ENCODE measurements at regions not wholly inside any gene's neighbourhood (a gene's known extent, or its start where the extent isn't known, plus 50 kb on each side); places are given as distances from the start of the nearest gene placed in this dataset.

DNA sequence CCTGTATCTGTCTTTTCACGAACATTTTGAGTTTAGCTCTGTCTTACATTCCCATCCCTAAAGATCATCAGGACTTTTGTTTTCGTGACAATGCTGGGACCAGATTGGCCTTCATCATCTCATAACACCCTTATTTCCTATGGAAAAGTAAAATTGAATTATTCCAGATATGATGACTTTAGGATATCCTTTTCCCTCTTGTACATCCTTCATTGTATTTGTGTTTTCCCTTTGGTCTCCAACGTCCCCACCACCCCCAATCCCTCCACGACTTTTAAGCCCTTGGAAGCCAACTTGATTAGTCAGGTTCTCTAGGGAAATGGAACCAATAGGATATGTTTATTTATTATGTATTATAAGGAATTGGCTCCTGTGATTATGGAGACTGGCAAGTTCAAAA lies 167.6 kb downstream of the ARL4A start:
- Histone ChIP-seq H3K4me1 (ENCODE audit: insufficient read depth) (no peaks in the 10 kb centered on the region), H3K9me2 (ENCODE audit: insufficient read depth) (no peaks in the 10 kb centered on the region), H3K79me2 (ENCODE audit: insufficient read depth) (no peaks in the 10 kb centered on the region), H3K9ac (no peak overlapping the region), H3K27ac (no peak overlapping the region), H4K20me1 (ENCODE audit: insufficient read depth) (no peaks in the 10 kb centered on the region), H3K4me3 (no peak overlapping the region), H3K9me3 (ENCODE audit: low read depth) (no peaks in the 10 kb centered on the region), H3K4me2 (ENCODE audit: unreplicated experiment) (no peak overlapping the region), H3K27me3 (replicated peaks; ENCODE audit: insufficient read depth) (no peaks in the 10 kb centered on the region), H3K36me3 (ENCODE audit: low read depth) (no peaks in the 10 kb centered on the region), H2AFZ (no peak overlapping the region), H3F3A (ENCODE audit: insufficient read depth) (no peaks in the 10 kb centered on the region)
- in situ Hi-C loops (cut with MboI): no loop called here
- TF ChIP-seq EZH2 (IDR thresholded peaks at IDR 0.05; ENCODE audit: insufficient read depth, poor library complexity, severe bottlenecking): no peak
- TF ChIP-seq EZH2phosphoT487 (IDR thresholded peaks at IDR 0.05; ENCODE audit: insufficient read depth, low read depth): no peak
- DNase-seq: no peak
- 51 to 52% methylated on average over 4 of the region's 4 CpGs for WGBS, 2 experiments (ENCODE audit: low coverage in 1 of 2, low lambda C conversion rate in 2 of 2, missing lambda C conversion rate in 2 of 2)

DNA sequence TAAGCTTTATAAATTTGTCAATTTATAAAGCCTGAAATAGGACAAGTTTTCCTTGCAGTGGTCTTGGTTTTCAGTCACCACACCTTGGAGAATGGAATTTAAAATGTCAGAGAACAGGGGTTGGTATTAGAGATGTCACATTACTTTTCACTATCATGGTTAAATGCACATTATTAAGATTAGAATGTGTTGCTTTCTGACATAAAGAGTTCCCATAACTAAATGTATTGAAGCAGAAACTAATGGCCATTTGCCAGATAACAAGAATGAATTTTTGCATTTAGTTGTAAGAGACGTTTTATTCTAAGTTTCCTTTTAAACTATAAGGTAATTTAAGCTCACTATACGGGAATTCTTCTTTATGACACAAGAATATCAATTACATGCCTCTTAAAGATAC lies 172.3 kb downstream of the ARL4A start:
- Histone ChIP-seq H3F3A (ENCODE audit: insufficient read depth) (no peaks in the 10 kb centered on the region), H3K9me3 (ENCODE audit: low read depth) (no peaks in the 10 kb centered on the region), H4K20me1 (ENCODE audit: insufficient read depth) (no peaks in the 10 kb centered on the region), H3K4me3 (no peak overlapping the region), H3K9me2 (ENCODE audit: insufficient read depth) (no peaks in the 10 kb centered on the region), H3K79me2 (ENCODE audit: insufficient read depth) (no peaks in the 10 kb centered on the region), H3K27me3 (replicated peaks; ENCODE audit: insufficient read depth) (no peaks in the 10 kb centered on the region), H3K9ac (no peak overlapping the region), H3K4me1 (ENCODE audit: insufficient read depth) (no peaks in the 10 kb centered on the region), H3K36me3 (ENCODE audit: low read depth) (no peaks in the 10 kb centered on the region), H3K4me2 (ENCODE audit: unreplicated experiment) (no peak overlapping the region), H2AFZ (no peak overlapping the region), H3K27ac (no peak overlapping the region)
- WGBS, 2 experiments (ENCODE audit: low coverage in 1 of 2, low lambda C conversion rate in 2 of 2, missing lambda C conversion rate in 2 of 2): 40 to 49% methylated on average over 2 of the region's 2 CpGs
- in situ Hi-C loops (cut with MboI): no loop called here
- no peak for DNase-seq
- TF ChIP-seq EZH2 (IDR thresholded peaks at IDR 0.05; ENCODE audit: insufficient read depth, poor library complexity, severe bottlenecking): no peak
- TF ChIP-seq EZH2phosphoT487 (IDR thresholded peaks at IDR 0.05; ENCODE audit: insufficient read depth, low read depth): no peak

DNA sequence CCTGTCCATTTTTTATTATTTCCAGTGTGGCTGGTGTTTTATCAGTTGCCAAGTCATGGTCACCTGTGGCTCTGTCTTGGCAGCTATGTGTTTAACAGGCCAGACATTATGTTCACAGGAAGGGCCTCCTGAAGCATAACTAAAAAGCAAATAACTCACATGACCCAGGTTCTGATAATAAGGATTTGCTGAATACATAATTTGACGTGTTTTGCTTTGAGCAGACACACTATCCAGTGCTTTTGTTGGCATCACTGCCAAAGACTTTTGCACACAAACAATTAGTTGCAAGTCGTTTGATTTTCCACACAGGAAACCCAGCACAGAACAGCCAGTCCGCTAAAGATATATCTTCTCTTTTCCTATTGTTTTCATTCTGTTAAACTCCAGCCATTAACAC lies 173.6 kb downstream of the ARL4A start:
- Histone ChIP-seq H3K4me1 (ENCODE audit: insufficient read depth) (no peaks in the 10 kb centered on the region), H3K4me2 (ENCODE audit: unreplicated experiment) (no peak overlapping the region), H3F3A (ENCODE audit: insufficient read depth) (no peaks in the 10 kb centered on the region), H3K9ac (no peak overlapping the region), H3K79me2 (ENCODE audit: insufficient read depth) (no peaks in the 10 kb centered on the region), H3K9me3 (ENCODE audit: low read depth) (no peaks in the 10 kb centered on the region), H2AFZ (no peak overlapping the region), H3K36me3 (ENCODE audit: low read depth) (no peaks in the 10 kb centered on the region), H3K27me3 (replicated peaks; ENCODE audit: insufficient read depth) (no peaks in the 10 kb centered on the region), H4K20me1 (ENCODE audit: insufficient read depth) (no peaks in the 10 kb centered on the region), H3K4me3 (no peak overlapping the region), H3K27ac (no peak overlapping the region), H3K9me2 (ENCODE audit: insufficient read depth) (no peaks in the 10 kb centered on the region)
- TF ChIP-seq EZH2phosphoT487 (IDR thresholded peaks at IDR 0.05; ENCODE audit: insufficient read depth, low read depth) (no peak), EZH2 (IDR thresholded peaks at IDR 0.05; ENCODE audit: insufficient read depth, poor library complexity, severe bottlenecking) (no peak)
- WGBS, 2 experiments (ENCODE audit: low coverage in 1 of 2, low lambda C conversion rate in 2 of 2, missing lambda C conversion rate in 2 of 2): 15 to 25% methylated on average over 3 of the region's 3 CpGs
- no peak for DNase-seq
- in situ Hi-C loops (cut with MboI): no loop called here

DNA sequence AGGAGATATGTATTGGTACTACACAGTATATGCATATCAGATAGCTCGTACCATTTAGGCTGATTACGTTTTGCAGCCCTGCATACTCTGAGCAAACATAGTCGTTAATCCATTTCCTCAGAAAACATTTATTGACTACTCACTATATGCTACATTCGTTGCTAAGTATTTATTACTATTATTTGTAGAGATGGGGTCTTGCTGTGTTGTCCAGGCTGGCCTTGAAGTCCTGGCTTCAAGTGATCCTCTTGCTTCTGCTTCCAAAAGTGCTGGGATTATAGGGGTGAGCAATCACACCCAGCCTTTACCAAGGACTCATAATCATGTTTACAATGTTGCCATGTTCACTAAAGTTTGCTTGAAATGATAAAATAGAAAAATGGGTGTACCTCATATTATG lies 174.7 kb downstream of the ARL4A start:
- in situ Hi-C loops (cut with MboI): no loop called here
- no peaks in the 10 kb centered on the region for H3K4me1 ChIP-seq (ENCODE audit: insufficient read depth)
- H3K27me3 ChIP-seq (replicated peaks; ENCODE audit: insufficient read depth): no peaks in the 10 kb centered on the region
- no peaks in the 10 kb centered on the region for H3K9me2 ChIP-seq (ENCODE audit: insufficient read depth)
- no peak overlapping the region for H3K9ac ChIP-seq
- no peaks in the 10 kb centered on the region for H3K79me2 ChIP-seq (ENCODE audit: insufficient read depth)
- WGBS, 2 experiments (ENCODE audit: low coverage in 1 of 2, low lambda C conversion rate in 2 of 2, missing lambda C conversion rate in 2 of 2): 61 to 64% methylated on average over 4 of the region's 4 CpGs
- H3K9me3 ChIP-seq (ENCODE audit: low read depth): no peaks in the 10 kb centered on the region
- DNase-seq: no peak
- no peak overlapping the region for H3K4me3 ChIP-seq
- H3K36me3 ChIP-seq (ENCODE audit: low read depth): no peaks in the 10 kb centered on the region
- H3K27ac ChIP-seq: no peak overlapping the region
- TF ChIP-seq EZH2phosphoT487 (IDR thresholded peaks at IDR 0.05; ENCODE audit: insufficient read depth, low read depth): no peak
- no peaks in the 10 kb centered on the region for H3F3A ChIP-seq (ENCODE audit: insufficient read depth)
- H3K4me2 ChIP-seq (ENCODE audit: unreplicated experiment): no peak overlapping the region
- no peaks in the 10 kb centered on the region for H4K20me1 ChIP-seq (ENCODE audit: insufficient read depth)
- no peak overlapping the region for H2AFZ ChIP-seq

DNA sequence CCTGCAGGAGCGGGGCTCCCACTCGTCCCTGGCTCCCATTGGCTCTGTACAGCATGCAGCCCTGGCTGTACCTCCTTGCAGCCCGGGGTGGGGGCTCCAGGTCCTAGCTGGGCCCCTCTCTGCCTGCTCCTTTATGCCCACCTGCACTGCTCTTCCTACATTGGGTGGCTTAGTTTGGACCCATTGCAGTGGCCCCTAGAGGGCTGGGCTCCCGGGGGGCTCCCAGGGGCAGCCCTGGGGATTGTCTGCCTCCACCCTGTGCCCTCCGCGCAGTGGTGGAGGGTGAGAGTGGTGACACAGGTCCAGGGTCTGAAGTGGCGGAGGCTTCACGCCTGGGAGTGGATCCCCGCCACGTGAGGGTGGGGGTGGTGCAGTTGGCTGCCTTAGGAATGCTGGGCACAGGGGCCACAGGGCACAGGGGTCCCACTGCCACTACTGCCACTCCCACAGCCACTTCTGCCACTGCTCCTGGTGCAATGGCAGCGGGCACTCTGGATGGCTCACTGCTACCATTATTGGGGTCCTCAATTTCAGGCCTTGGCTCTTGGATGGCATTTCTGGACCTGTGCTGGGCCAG lies 177.1 kb downstream of the ARL4A start:
- H3K9me3 ChIP-seq (ENCODE audit: low read depth): no peaks in the 10 kb centered on the region
- no peaks in the 10 kb centered on the region for H3F3A ChIP-seq (ENCODE audit: insufficient read depth)
- no peaks in the 10 kb centered on the region for H3K79me2 ChIP-seq (ENCODE audit: insufficient read depth)
- no peak overlapping the region for H3K4me3 ChIP-seq
- no peaks in the 10 kb centered on the region for H3K27me3 ChIP-seq (replicated peaks; ENCODE audit: insufficient read depth)
- no peaks in the 10 kb centered on the region for H3K4me1 ChIP-seq (ENCODE audit: insufficient read depth)
- no peak overlapping the region for H3K4me2 ChIP-seq (ENCODE audit: unreplicated experiment)
- no peak overlapping the region for H2AFZ ChIP-seq
- no peaks in the 10 kb centered on the region for H3K36me3 ChIP-seq (ENCODE audit: low read depth)
- no peak for DNase-seq
- H4K20me1 ChIP-seq (ENCODE audit: insufficient read depth): no peaks in the 10 kb centered on the region
- 55 to 63% methylated on average over 7 to 11 of the region's 11 CpGs for WGBS, 2 experiments (ENCODE audit: low coverage in 1 of 2, low lambda C conversion rate in 2 of 2, missing lambda C conversion rate in 2 of 2)
- no peak overlapping the region for H3K27ac ChIP-seq
- H3K9ac ChIP-seq: no peak overlapping the region
- in situ Hi-C loops (cut with MboI): no loop called here
- H3K9me2 ChIP-seq (ENCODE audit: insufficient read depth): no peaks in the 10 kb centered on the region
- TF ChIP-seq EZH2phosphoT487 (IDR thresholded peaks at IDR 0.05; ENCODE audit: insufficient read depth, low read depth) (no peak), EZH2 (IDR thresholded peaks at IDR 0.05; ENCODE audit: insufficient read depth, poor library complexity, severe bottlenecking) (no peak)

All from GM23248 (cell line).